Ovary (tissue), 7 donors: ENCODE measurements at regions not wholly inside any gene's neighbourhood (a gene's known extent, or its start where the extent isn't known, plus 50 kb on each side); places are given as distances from the start of the nearest gene placed in this dataset.

ENCODE experiments used
- DNase-seq, 5 donors: peaks; one replicate each; pipeline ENCODE4 v3.0.0-alpha.2; 2019 to 2020
- H3K27ac ChIP-seq, 2 donors: fragments of 200-600 bp; one replicate each; pipeline versions ENCODE4 v1.5.1 to v1.8.0; 2019 to 2022
- H3K27me3 ChIP-seq: fragments of 200-600 bp; one replicate; pipeline ENCODE4 v1.8.0; 2022
- H3K36me3 ChIP-seq: fragments of 200-600 bp; sonication (generic); one replicate; pipeline ENCODE4 v1.5.1; 2019
- H3K4me1 ChIP-seq: one replicate; pipeline ENCODE4 v1.8.1; 2013; ENCODE audit warnings: mild to moderate bottlenecking, moderate library complexity; ENCODE audit not compliant: insufficient read depth
- H3K4me3 ChIP-seq: fragments of 200-600 bp; sonication (generic); one replicate; pipeline ENCODE4 v1.5.1; 2017
- H3K9me3 ChIP-seq, 2 donors: fragments of 200-600 bp in 1 of 2; sonication (generic) in 1 of 2; one replicate each; pipeline versions ENCODE4 v1.5.1 to v1.8.1; 2013 to 2019; ENCODE audit warnings: mild to moderate bottlenecking in 1 of 2, moderate library complexity in 1 of 2
- CTCF ChIP-seq, 3 donors: fragments of 450-650 bp in 2 of 3; fragments of 200-600 bp in 1 of 3; IDR thresholded peaks; one replicate each; pipeline versions ENCODE4 v1.5.1 to v1.8.0; 2016 to 2022; ENCODE audit warnings: antibody characterized with exemption in 3 of 3, mild to moderate bottlenecking in 1 of 3
- EP300 ChIP-seq: sonication (generic); formaldehyde crosslinking; IDR thresholded peaks from one replicate; pipeline ENCODE4 v1.6.1; 2017; ENCODE audit warnings: antibody characterized with exemption
- POLR2A ChIP-seq: fragments of 450-650 bp; IDR thresholded peaks from one replicate; pipeline ENCODE4 v1.6.1; 2017; ENCODE audit warnings: antibody characterized with exemption, mild to moderate bottlenecking, moderate library complexity
- WGBS, 3 donors: extraction: QIAGEN DNeasy Blood & Tissue Kit in 1 of 3; methylation state at CpG; one replicate each; pipeline versions ENCODE4 v1.1.5 to v1.1.7; 2013 to 2017; 5-methylcytosine and 5-hydroxymethylcytosine counted together
- intact Hi-C, 4 donors: fragments of 100-400 bp; cut with DNase I; formaldehyde crosslinking; loops; one replicate each; pipeline versions ENCODE4 v1.11.0 to v1.15.1; 2022 to 2023
- donor health status: DM: no; HTN: no; CAD: no; lungs with moderate emphysema.
- donor health status: DM: no; HTN: no; CAD: no.
- donor health status: Bipolar disorder and iron deficiency.
- donor health status: DM: no; HTN: no; CAD: no.
- donor health status: DM: yes; HTN: yes; CAD: no.

DNA sequence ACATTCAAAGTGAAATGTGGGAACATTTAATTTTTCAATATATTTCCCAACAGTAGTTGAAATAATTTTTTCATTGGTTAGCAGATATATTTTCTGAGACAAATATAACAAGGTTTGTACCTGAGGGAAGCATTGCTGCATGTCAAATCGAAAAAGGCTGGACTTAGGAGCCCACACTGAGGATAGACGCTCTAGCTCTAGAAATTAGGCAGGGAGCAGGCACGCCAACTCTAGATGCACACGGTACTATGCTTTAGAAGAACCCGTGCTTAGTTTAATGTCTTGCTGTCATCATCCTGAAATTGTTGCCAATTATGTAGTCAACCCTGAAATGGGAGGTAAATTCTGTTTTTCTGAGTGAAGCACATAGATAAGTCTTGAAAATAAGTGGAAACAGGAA lies 731.1 kb upstream of the ZNF804A start:
- DNase-seq = no peak
- intact Hi-C loops = no loop called here
- Histone ChIP-seq H3K4me3 (no peak overlapping the region), H3K27me3 (no peaks in the 10 kb centered on the region), H3K27ac (no peak overlapping the region), H3K9me3 (no peaks in the 10 kb centered on the region), H3K4me1 (no peaks in the 10 kb centered on the region), H3K36me3 (no peaks in the 10 kb centered on the region)
- WGBS, 3 donors = 77 to 90% (median 85%) methylated on average over 5 of the region's 5 CpGs
- TF ChIP-seq POLR2A (no peak), EP300 (no peak), CTCF (IDR thresholded peaks at IDR 0.05) (no peak)

DNA sequence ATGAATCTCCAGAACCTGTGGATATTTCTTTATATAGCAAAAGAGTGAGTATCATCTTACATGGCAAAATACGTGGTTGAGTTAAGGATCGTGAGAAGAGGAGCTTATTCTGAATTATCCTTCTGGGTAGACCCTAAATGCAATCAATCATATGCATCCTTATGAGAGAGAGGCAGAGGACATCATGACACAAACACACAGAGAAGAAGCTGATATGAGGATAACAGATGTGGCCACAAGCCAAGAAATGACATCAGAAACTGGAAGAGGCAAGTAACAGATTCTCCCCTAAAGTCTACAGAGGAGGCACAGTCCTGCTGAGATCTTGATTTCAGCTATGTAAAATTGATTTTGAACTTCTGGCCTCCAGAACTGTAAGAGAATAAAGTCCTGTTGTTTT lies 730.2 kb upstream of the ZNF804A start:
- no peak for TF ChIP-seq POLR2A
- no peak for TF ChIP-seq CTCF (IDR thresholded peaks at IDR 0.05)
- TF ChIP-seq EP300 = no peak
- H3K36me3 ChIP-seq = no peaks in the 10 kb centered on the region
- H3K9me3 ChIP-seq = no peaks in the 10 kb centered on the region
- DNase-seq = no peak
- H3K4me3 ChIP-seq = no peak overlapping the region
- no peak overlapping the region for H3K27ac ChIP-seq
- H3K27me3 ChIP-seq = no peaks in the 10 kb centered on the region
- WGBS, 3 donors = 71 to 81% (median 72%) methylated on average over 2 of the region's 2 CpGs
- intact Hi-C loops = no loop called here
- no peaks in the 10 kb centered on the region for H3K4me1 ChIP-seq

GRCh38 chr2:183868707-183869106 lies 729.6 kb upstream of the ZNF804A start:
- TF ChIP-seq CTCF (IDR thresholded peaks at IDR 0.05) = no peak
- no peak for TF ChIP-seq EP300
- no peak for TF ChIP-seq POLR2A
- Histone ChIP-seq H3K27ac (no peak overlapping the region), H3K4me3 (no peak overlapping the region), H3K4me1 (no peaks in the 10 kb centered on the region), H3K27me3 (no peaks in the 10 kb centered on the region), H3K36me3 (no peaks in the 10 kb centered on the region), H3K9me3 (no peaks in the 10 kb centered on the region)
- intact Hi-C loops = no loop called here
- no peak for DNase-seq
- WGBS, 3 donors = 15 to 39% (median 31%) methylated on average over 1 of the region's 1 CpG

DNA sequence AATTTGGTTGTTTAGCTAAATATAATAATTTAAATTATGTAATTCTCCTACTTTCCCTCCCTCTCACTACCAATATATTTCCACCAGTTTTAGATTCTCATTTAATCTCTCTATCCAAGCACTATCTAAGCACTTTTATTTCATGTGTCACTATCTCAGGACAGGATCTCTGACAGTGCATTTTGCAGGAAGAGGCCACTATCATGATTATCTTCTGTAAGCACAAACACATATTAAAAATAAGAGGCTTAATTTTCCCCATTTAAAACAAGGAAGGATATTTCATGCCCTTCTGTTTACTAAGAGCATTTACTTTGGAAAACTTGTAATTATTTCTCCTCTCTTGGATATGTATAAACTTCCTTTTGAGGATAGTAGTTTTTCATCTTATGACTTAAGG lies 726.2 kb upstream of the ZNF804A start:
- no peak for TF ChIP-seq EP300
- no peaks in the 10 kb centered on the region for H3K4me1 ChIP-seq
- H3K27me3 ChIP-seq = no peaks in the 10 kb centered on the region
- H3K27ac ChIP-seq = no peak overlapping the region
- H3K9me3 ChIP-seq = no peaks in the 10 kb centered on the region
- H3K36me3 ChIP-seq = no peaks in the 10 kb centered on the region
- no peak overlapping the region for H3K4me3 ChIP-seq
- intact Hi-C loops = no loop called here
- DNase-seq = no peak

DNA sequence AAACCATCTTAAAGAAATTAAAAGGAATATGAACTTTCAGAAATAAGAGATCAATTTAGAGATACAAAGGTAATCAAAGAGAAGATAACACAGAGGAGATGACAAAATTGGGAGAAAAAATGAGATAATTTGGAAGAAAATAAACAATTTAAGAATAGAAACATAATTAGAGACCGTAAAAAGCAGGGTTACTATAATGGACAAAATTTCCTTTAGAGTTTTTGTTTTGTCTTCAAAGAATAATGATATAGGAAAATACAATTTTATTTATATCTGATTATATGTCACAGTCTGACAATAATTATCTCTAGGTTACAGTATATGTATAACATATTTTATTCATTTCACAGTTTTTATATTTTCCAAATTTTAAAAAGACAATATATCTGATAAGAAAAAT lies 716.4 kb upstream of the ZNF804A start:
- H3K36me3 ChIP-seq = no peaks in the 10 kb centered on the region
- no peaks in the 10 kb centered on the region for H3K9me3 ChIP-seq
- no peak overlapping the region for H3K27ac ChIP-seq
- intact Hi-C loops = no loop called here
- TF ChIP-seq CTCF (IDR thresholded peaks at IDR 0.05) (no peak), POLR2A (no peak), EP300 (no peak)
- H3K27me3 ChIP-seq = no peaks in the 10 kb centered on the region
- H3K4me3 ChIP-seq = no peak overlapping the region
- WGBS, 3 donors = 85 to 91% (median 89%) methylated on average over 1 of the region's 1 CpG
- no peak for DNase-seq
- H3K4me1 ChIP-seq = no peaks in the 10 kb centered on the region
